Adrenal gland (tissue), 5 donors: ENCODE measurements at regions not wholly inside any gene's neighbourhood (a gene's known extent, or its start where the extent isn't known, plus 50 kb on each side); places are given as distances from the start of the nearest gene placed in this dataset.

Experiments used
- POLR2A ChIP-seq, 2 donors: fragments of 450-650 bp; IDR thresholded peaks; one replicate each; pipeline ENCODE4 v1.6.1; 2017; ENCODE audit warnings: antibody characterized with exemption in 2 of 2, mild to moderate bottlenecking in 2 of 2, moderate library complexity in 1 of 2
- TF ChIP-seq, protein P1 (sequence below), 6 experiments: fragments of 450-650 bp in 4 of 6; fragments of 200-600 bp in 2 of 6; sonication (generic) in 1 of 6; IDR thresholded peaks; 1 replicate in 5 of 6; 2 replicates in 1 of 6; pipeline versions ENCODE4 v1.5.1 to v1.8.0; 2016 to 2021; ENCODE audit warnings: antibody characterized with exemption in 6 of 6, mild to moderate bottlenecking in 2 of 6, moderate library complexity in 1 of 6
- donor health status: DM: no; HTN: no; CAD: no.

DNA sequence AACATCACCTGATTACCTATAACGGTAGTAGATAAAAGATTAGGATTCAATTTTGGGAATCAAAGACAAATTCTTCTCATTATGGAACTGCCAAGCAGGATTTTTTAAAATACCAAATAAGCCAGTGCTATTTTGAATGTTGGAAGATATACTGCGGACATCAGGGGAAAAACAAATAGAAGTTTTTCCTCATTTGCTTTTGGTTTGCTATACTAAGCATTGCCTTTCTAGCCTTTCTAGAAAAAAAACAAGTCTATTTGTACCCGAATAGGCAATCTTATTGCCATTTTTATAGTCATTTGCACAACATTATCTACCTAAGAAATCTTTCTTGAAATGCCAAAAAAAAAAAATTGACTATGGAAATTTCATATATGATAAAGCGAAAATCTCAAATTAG lies 379.5 kb downstream of the CDH10 start:
- no peak for TF ChIP-seq POLR2A (IDR thresholded peaks at IDR 0.05)
- TF ChIP-seq, protein P1, sequence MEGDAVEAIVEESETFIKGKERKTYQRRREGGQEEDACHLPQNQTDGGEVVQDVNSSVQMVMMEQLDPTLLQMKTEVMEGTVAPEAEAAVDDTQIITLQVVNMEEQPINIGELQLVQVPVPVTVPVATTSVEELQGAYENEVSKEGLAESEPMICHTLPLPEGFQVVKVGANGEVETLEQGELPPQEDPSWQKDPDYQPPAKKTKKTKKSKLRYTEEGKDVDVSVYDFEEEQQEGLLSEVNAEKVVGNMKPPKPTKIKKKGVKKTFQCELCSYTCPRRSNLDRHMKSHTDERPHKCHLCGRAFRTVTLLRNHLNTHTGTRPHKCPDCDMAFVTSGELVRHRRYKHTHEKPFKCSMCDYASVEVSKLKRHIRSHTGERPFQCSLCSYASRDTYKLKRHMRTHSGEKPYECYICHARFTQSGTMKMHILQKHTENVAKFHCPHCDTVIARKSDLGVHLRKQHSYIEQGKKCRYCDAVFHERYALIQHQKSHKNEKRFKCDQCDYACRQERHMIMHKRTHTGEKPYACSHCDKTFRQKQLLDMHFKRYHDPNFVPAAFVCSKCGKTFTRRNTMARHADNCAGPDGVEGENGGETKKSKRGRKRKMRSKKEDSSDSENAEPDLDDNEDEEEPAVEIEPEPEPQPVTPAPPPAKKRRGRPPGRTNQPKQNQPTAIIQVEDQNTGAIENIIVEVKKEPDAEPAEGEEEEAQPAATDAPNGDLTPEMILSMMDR (IDR thresholded peaks at IDR 0.05), result no peak
